ENCODE measurements at regions not wholly inside any gene's neighbourhood (a gene's known extent, or its start where the extent isn't known, plus 50 kb on each side); places are given as distances from the start of the nearest gene placed in this dataset.

GRCh38 chr5:98110282-98110691 is 663.2 kb upstream of the RGMB start:
- TF ChIP-seq SIN3A (IDR thresholded peaks at IDR 0.05; ENCODE audit: borderline replicate concordance, insufficient read depth, low read length) (no peak), TAF1 (IDR thresholded peaks at IDR 0.05; ENCODE audit: borderline replicate concordance, insufficient read depth, low read length) (no peak), REST (IDR thresholded peaks at IDR 0.05; ENCODE audit: insufficient read depth in 1 of 2, low read depth in 2 of 2, low read length in 2 of 2) (no peak), POLR2AphosphoS5 (IDR thresholded peaks at IDR 0.05; ENCODE audit: low read depth, low read length) (no peak), FOXP2 (optimal IDR thresholded peaks at IDR 0.05; ENCODE audit: borderline replicate concordance, extremely low read depth, extremely low read length, insufficient read depth) (no peak)

GRCh38 chr5:98110791-98111190 is 662.7 kb upstream of the RGMB start:
- no peak for TF ChIP-seq FOXP2 (optimal IDR thresholded peaks at IDR 0.05; ENCODE audit: borderline replicate concordance, extremely low read depth, extremely low read length, insufficient read depth)
- no peak for TF ChIP-seq TAF1 (IDR thresholded peaks at IDR 0.05; ENCODE audit: borderline replicate concordance, insufficient read depth, low read length)
- TF ChIP-seq REST (IDR thresholded peaks at IDR 0.05; ENCODE audit: insufficient read depth in 1 of 2, low read depth in 2 of 2, low read length in 2 of 2) = no peak
- no peak for TF ChIP-seq SIN3A (IDR thresholded peaks at IDR 0.05; ENCODE audit: borderline replicate concordance, insufficient read depth, low read length)
- no peak for TF ChIP-seq POLR2AphosphoS5 (IDR thresholded peaks at IDR 0.05; ENCODE audit: low read depth, low read length)

GRCh38 chr5:98111686-98112085 is 661.8 kb upstream of the RGMB start:
- no peak for TF ChIP-seq SIN3A (IDR thresholded peaks at IDR 0.05; ENCODE audit: borderline replicate concordance, insufficient read depth, low read length)
- TF ChIP-seq POLR2AphosphoS5 (IDR thresholded peaks at IDR 0.05; ENCODE audit: low read depth, low read length) = no peak
- no peak for TF ChIP-seq REST (IDR thresholded peaks at IDR 0.05; ENCODE audit: insufficient read depth in 1 of 2, low read depth in 2 of 2, low read length in 2 of 2)
- TF ChIP-seq TAF1 (IDR thresholded peaks at IDR 0.05; ENCODE audit: borderline replicate concordance, insufficient read depth, low read length) = no peak
- TF ChIP-seq FOXP2 (optimal IDR thresholded peaks at IDR 0.05; ENCODE audit: borderline replicate concordance, extremely low read depth, extremely low read length, insufficient read depth) = no peak

- TF ChIP-seq POLR2AphosphoS5 (IDR thresholded peaks at IDR 0.05; ENCODE audit: low read depth, low read length) (no peak), FOXP2 (optimal IDR thresholded peaks at IDR 0.05; ENCODE audit: borderline replicate concordance, extremely low read depth, extremely low read length, insufficient read depth) (no peak), SIN3A (IDR thresholded peaks at IDR 0.05; ENCODE audit: borderline replicate concordance, insufficient read depth, low read length) (no peak), REST (IDR thresholded peaks at IDR 0.05; ENCODE audit: insufficient read depth in 1 of 2, low read depth in 2 of 2, low read length in 2 of 2) (no peak), TAF1 (IDR thresholded peaks at IDR 0.05; ENCODE audit: borderline replicate concordance, insufficient read depth, low read length) (no peak)
Measured at GRCh38 chr5:98121036-98121936, 652.2 kb upstream of the RGMB start.
